GM12891 (cell line): ENCODE measurements at regions not wholly inside any gene's neighbourhood (a gene's known extent, or its start where the extent isn't known, plus 50 kb on each side); places are given as distances from the start of the nearest gene placed in this dataset.

Source experiments
- POLR2A ChIP-seq: IDR thresholded peaks from 2 replicates; pipeline ENCODE4 v1.6.1; 2011; ENCODE audit warnings: low read depth, low read length, control low read depth
- POLR2AphosphoS5 ChIP-seq: IDR thresholded peaks from 2 replicates; pipeline ENCODE4 v1.6.1; 2011; ENCODE audit warnings: low read depth, low read length, control low read depth
- TAF1 ChIP-seq: IDR thresholded peaks from 2 replicates; pipeline ENCODE4 v1.6.1; 2011; ENCODE audit warnings: low read depth, low read length, control low read depth

DNA sequence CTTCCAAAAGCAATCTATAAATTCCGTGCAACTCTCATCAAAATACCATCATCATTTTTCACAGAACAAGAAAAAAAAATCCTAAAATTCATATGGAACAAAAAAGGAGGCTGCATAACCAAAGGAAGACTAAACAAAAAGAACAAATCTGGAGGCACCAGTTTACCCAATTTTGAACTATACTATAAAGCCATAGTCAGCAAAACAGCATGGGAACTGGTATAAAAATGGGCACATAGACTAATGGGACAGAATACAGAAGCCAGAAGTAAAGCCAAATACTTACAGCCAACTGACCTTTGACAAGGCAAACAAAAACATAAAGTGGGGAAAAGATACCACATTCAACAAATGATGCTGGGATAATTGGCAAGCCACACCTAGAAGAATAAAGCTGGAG is 753.5 kb upstream of the PABPC4L start:
- no peak for TF ChIP-seq TAF1
- no peak for TF ChIP-seq POLR2AphosphoS5
- no peak for TF ChIP-seq POLR2A
